ENCODE measurements at regions not wholly inside any gene's neighbourhood (a gene's known extent, or its start where the extent isn't known, plus 50 kb on each side); places are given as distances from the start of the nearest gene placed in this dataset.

- no peak overlapping the region for H3K4me3 Mint-ChIP-seq
- DNase-seq = no peak
Observed at GRCh38 chr12:126404293-126404881, 1339.2 kb downstream of the AACS start.

More at GRCh38 chr12:126404293-126404881, 1339.2 kb downstream of the AACS start:
- H2AK5ac ChIP-seq (ENCODE audit: insufficient read length, low read length) = no peak overlapping the region
- H3K4me1 Mint-ChIP-seq = no peaks in the 10 kb centered on the region
- no peak overlapping the region for H2BK120ac ChIP-seq (ENCODE audit: low read depth, low read length, poor library complexity, severe bottlenecking)
- no peaks in the 10 kb centered on the region for H3K79me2 ChIP-seq (ENCODE audit: insufficient read depth, low read length)
- no peaks in the 10 kb centered on the region for H3K23me2 ChIP-seq (ENCODE audit: insufficient read length, low read depth, low read length, poor library complexity, severe bottlenecking)
- H2BK20ac ChIP-seq (ENCODE audit: low read depth, low read length, poor library complexity, severe bottlenecking) = no peak overlapping the region
- H3K4ac ChIP-seq (ENCODE audit: low read depth, low read length) = no peak overlapping the region
- H3K23ac ChIP-seq (ENCODE audit: insufficient read length, low read depth, low read length) = no peak overlapping the region
- no peak overlapping the region for H2BK15ac ChIP-seq (ENCODE audit: low read depth, low read length)
- peaks cover 3% of the 10 kb centered on the region for H3K9me3 ChIP-seq (ENCODE audit: control insufficient read depth, low read depth, low read length)
- H3K9me3 Mint-ChIP-seq = peaks cover 2 to 3% of the 10 kb centered on the region in 2 experiments
- no peak overlapping the region for H3K9ac ChIP-seq (ENCODE audit: extremely low read depth, insufficient read length, low read length)
- no peak overlapping the region for H3K27ac Mint-ChIP-seq
- H3K27ac ChIP-seq (ENCODE audit: insufficient read length, low read depth, low read length) = no peak overlapping the region
- H3K56ac ChIP-seq (ENCODE audit: insufficient read length, low read depth, low read length) = no peak overlapping the region
- H3K14ac ChIP-seq (ENCODE audit: insufficient read depth, low read length) = no peak overlapping the region
- no peaks in the 10 kb centered on the region for H3K27me3 ChIP-seq (ENCODE audit: insufficient read depth, low read length)
- no peak overlapping the region for H2BK12ac ChIP-seq (ENCODE audit: insufficient read length, low read depth, low read length)
- no peak overlapping the region for H4K8ac ChIP-seq (replicated peaks; ENCODE audit: insufficient read length, low read depth, low read length)
- H3K18ac ChIP-seq (ENCODE audit: insufficient read length, low read depth, low read length) = no peak overlapping the region
- no peak overlapping the region for H3K4me2 ChIP-seq (ENCODE audit: insufficient read depth, insufficient read length, low read length)
- no peak overlapping the region for H2BK5ac ChIP-seq (ENCODE audit: insufficient read length, low read length)
- no peak overlapping the region for H2AFZ ChIP-seq (ENCODE audit: low read length)
- no peak for TF ChIP-seq CTCF (conservative IDR thresholded peaks at IDR 0.05)
- H4K91ac ChIP-seq (ENCODE audit: insufficient read length, low read depth, low read length) = no peak overlapping the region
- H3T11ph ChIP-seq (ENCODE audit: low read length) = no peak overlapping the region
- H4K5ac ChIP-seq (ENCODE audit: insufficient read length, low read depth, low read length) = no peak overlapping the region
- H3K36me3 Mint-ChIP-seq (ENCODE audit: insufficient read depth in 1 of 3, low read depth in 3 of 3) = peaks cover 2 to 3% (median 2%) of the 10 kb centered on the region in 3 experiments; a peak in 5 of 7 replicates
- H4K20me1 ChIP-seq (ENCODE audit: control insufficient read depth, insufficient read depth, insufficient read length) = no peaks in the 10 kb centered on the region
- no peaks in the 10 kb centered on the region for H3K4me1 ChIP-seq (ENCODE audit: insufficient read depth, low read length)
- H3K79me1 ChIP-seq (ENCODE audit: insufficient read depth, low read depth, low read length, poor library complexity, severe bottlenecking) = no peaks in the 10 kb centered on the region
- no CpG with 5 or more reads among the region's 5 CpGs for WGBS (ENCODE audit: extremely low coverage, insufficient read length, low lambda C conversion rate)
- H3K27me3 Mint-ChIP-seq (ENCODE audit: low read depth) = no peaks in the 10 kb centered on the region; the same call in 1 of the 2 replicates

Measured in H9 (cell line).